Liver (tissue), 8 donors: ENCODE measurements at regions not wholly inside any gene's neighbourhood (a gene's known extent, or its start where the extent isn't known, plus 50 kb on each side); places are given as distances from the start of the nearest gene placed in this dataset.

Experiments used
- DNase-seq: peaks from one replicate; pipeline ENCODE4 v3.0.0-alpha.2; 2017; ENCODE audit warnings: low spot score
- H3K27ac ChIP-seq, 2 donors: one replicate each; pipeline ENCODE4 v1.7.0; 2013; ENCODE audit warnings: inconsistent platforms in 2 of 2, low read length in 2 of 2, control low read depth in 1 of 2, low read depth in 1 of 2, mild to moderate bottlenecking in 1 of 2
- H3K27me3 ChIP-seq, 4 donors: one replicate each; pipeline versions ENCODE4 v1.6.1 to v1.7.0; 2013; ENCODE audit warnings: low read length in 3 of 4, inconsistent platforms in 1 of 4, mild to moderate bottlenecking in 1 of 4, moderate library complexity in 1 of 4; ENCODE audit not compliant: control insufficient read depth in 4 of 4, insufficient read depth in 4 of 4
- H3K36me3 ChIP-seq, 4 donors: one replicate each; pipeline versions ENCODE4 v1.6.1 to v1.7.0; 2013; ENCODE audit warnings: low read length in 3 of 4, mild to moderate bottlenecking in 3 of 4, low read depth in 1 of 4, moderate library complexity in 1 of 4; ENCODE audit not compliant: control insufficient read depth in 4 of 4, insufficient read depth in 3 of 4
- H3K4me1 ChIP-seq, 4 donors: one replicate each; pipeline versions ENCODE4 v1.6.1 to v1.7.0; 2013; ENCODE audit warnings: low read length in 3 of 4, mild to moderate bottlenecking in 3 of 4, moderate library complexity in 1 of 4; ENCODE audit not compliant: control insufficient read depth in 4 of 4, insufficient read depth in 4 of 4
- H3K4me3 ChIP-seq, 3 donors: one replicate each; pipeline versions ENCODE4 v1.6.1 to v1.7.0; 2013; ENCODE audit warnings: low read length in 3 of 3, control low read depth in 1 of 3, low read depth in 1 of 3, mild to moderate bottlenecking in 1 of 3
- H3K9ac ChIP-seq, 2 donors: one replicate each; pipeline ENCODE4 v1.7.0; 2013; ENCODE audit warnings: low read length in 2 of 2, mild to moderate bottlenecking in 2 of 2, moderate library complexity in 2 of 2, control low read depth in 1 of 2, low read depth in 1 of 2
- H3K9me3 ChIP-seq, 4 donors: one replicate each; pipeline versions ENCODE4 v1.6.1 to v1.7.0; 2013; ENCODE audit warnings: low read length in 3 of 4; ENCODE audit not compliant: control insufficient read depth in 4 of 4
- ATF3 ChIP-seq: IDR thresholded peaks from 2 replicates; pipeline ENCODE4 v1.6.1; 2016; ENCODE audit warnings: antibody characterized with exemption
- CTCF ChIP-seq: fragments of 150-350 bp; IDR thresholded peaks from 2 replicates; pipeline ENCODE4 v1.5.1; 2017; ENCODE audit warnings: improper control_type of control experiment, low read depth, low read length; ENCODE audit not compliant: missing input control
- EGR1 ChIP-seq, 2 donors: IDR thresholded peaks; 2 replicates each; pipeline ENCODE4 v1.6.1; 2016 to 2018; ENCODE audit warnings: antibody characterized with exemption in 2 of 2, low read depth in 2 of 2
- FOXA1 ChIP-seq: IDR thresholded peaks from 2 replicates; pipeline ENCODE4 v1.6.1; 2016; ENCODE audit warnings: antibody characterized with exemption
- FOXA2 ChIP-seq: IDR thresholded peaks from 2 replicates; pipeline ENCODE4 v1.6.1; 2016; ENCODE audit warnings: antibody characterized with exemption
- GABPA ChIP-seq, 2 donors: IDR thresholded peaks in 1 of 2; conservative IDR thresholded peaks in 1 of 2; 2 replicates each; pipeline ENCODE4 v1.6.1; 2016; ENCODE audit warnings: antibody characterized with exemption in 2 of 2, mild to moderate bottlenecking in 1 of 2, moderate library complexity in 1 of 2
- HNF4A ChIP-seq, 2 donors: conservative IDR thresholded peaks; 2 replicates each; pipeline ENCODE4 v1.6.1; 2016; ENCODE audit warnings: antibody characterized with exemption in 2 of 2, mild to moderate bottlenecking in 2 of 2
- HNF4G ChIP-seq: IDR thresholded peaks from 2 replicates; pipeline ENCODE4 v1.6.1; 2016; ENCODE audit warnings: antibody characterized with exemption
- JUND ChIP-seq, 2 donors: IDR thresholded peaks; 2 replicates each; pipeline ENCODE4 v1.6.1; 2016; ENCODE audit warnings: antibody characterized with exemption in 2 of 2
- MAX ChIP-seq: IDR thresholded peaks from 2 replicates; pipeline ENCODE4 v1.6.1; 2016; ENCODE audit warnings: antibody characterized with exemption
- NR2F2 ChIP-seq: IDR thresholded peaks from 2 replicates; pipeline ENCODE4 v1.6.1; 2016; ENCODE audit warnings: antibody characterized with exemption
- RAD21 ChIP-seq, 2 donors: IDR thresholded peaks; 2 replicates each; pipeline ENCODE4 v1.6.1; 2016; ENCODE audit warnings: antibody characterized with exemption in 2 of 2, mild to moderate bottlenecking in 2 of 2
- REST ChIP-seq: IDR thresholded peaks from 2 replicates; pipeline ENCODE4 v1.6.1; 2016; ENCODE audit warnings: antibody characterized with exemption, mild to moderate bottlenecking
- RXRA ChIP-seq, 2 donors: IDR thresholded peaks; 2 replicates each; pipeline ENCODE4 v1.6.1; 2017 to 2018; ENCODE audit warnings: antibody characterized with exemption in 2 of 2, mild to moderate bottlenecking in 1 of 2
- SP1 ChIP-seq: IDR thresholded peaks from 2 replicates; pipeline ENCODE4 v1.6.1; 2018; ENCODE audit warnings: antibody characterized with exemption, mild to moderate bottlenecking
- TAF1 ChIP-seq: conservative IDR thresholded peaks from 2 replicates; pipeline ENCODE4 v1.6.1; 2016; ENCODE audit warnings: antibody characterized with exemption, mild to moderate bottlenecking
- YY1 ChIP-seq: IDR thresholded peaks from 2 replicates; pipeline ENCODE4 v1.6.1; 2016; ENCODE audit warnings: antibody characterized with exemption, mild to moderate bottlenecking
- WGBS: extraction: QIAGEN DNeasy Blood & Tissue Kit; methylation state at CpG from one replicate; pipeline ENCODE4 v1.1.7; 2013; 5-methylcytosine and 5-hydroxymethylcytosine counted together
- TF ChIP-seq, protein P1 (sequence below): IDR thresholded peaks from 2 replicates; pipeline ENCODE4 v1.6.1; 2016; ENCODE audit warnings: antibody characterized with exemption
- donor health status: healthy.
- donor health status: healthy.
- donor health status: healthy.
- donor health status: healthy.
- donor health status: healthy.

GRCh38 chr7:7125963-7126362, 56.4 kb upstream of the C1GALT1 start:
- 81% methylated on average over 2 of the region's 2 CpGs for WGBS
- DNase-seq, result no peak
- TF ChIP-seq TAF1 (no peak), MAX (no peak), RXRA (IDR thresholded peaks at IDR 0.05) (no peak)
- Histone ChIP-seq H3K36me3 (no peaks in the 10 kb centered on the region), H3K27me3 (peaks cover 0 to 5% (median 0%) of the 10 kb centered on the region in 4 donors), H3K4me1 (no peaks in the 10 kb centered on the region), H3K4me3 (no peak overlapping the region), H3K9ac (no peak overlapping the region), H3K9me3 (no peaks in the 10 kb centered on the region), H3K27ac (no peak overlapping the region)

DNA sequence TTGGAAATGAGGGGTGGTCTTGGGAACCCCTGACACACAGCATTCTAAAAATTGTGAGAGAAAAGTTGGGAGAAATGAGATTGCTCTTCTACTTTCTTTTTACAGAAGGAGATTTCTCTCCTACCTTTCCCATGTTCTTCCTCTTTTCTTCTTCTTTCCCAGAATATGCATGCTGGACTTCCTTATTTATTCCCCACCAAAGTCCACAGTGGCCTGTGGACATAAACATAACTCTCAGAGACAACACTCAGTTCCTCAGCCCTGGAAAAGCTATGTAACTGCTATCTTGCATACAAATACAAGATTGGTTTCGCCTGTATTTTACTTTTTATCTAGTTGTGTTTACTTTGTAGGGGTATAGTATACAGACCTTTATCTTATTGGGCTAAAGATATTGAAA, 54.6 kb upstream of the C1GALT1 start:
- DNase-seq, result no peak
- no peaks in the 10 kb centered on the region for H3K36me3 ChIP-seq
- H3K27me3 ChIP-seq, result peaks cover 0 to 2% (median 0%) of the 10 kb centered on the region in 4 donors
- TF ChIP-seq RXRA (IDR thresholded peaks at IDR 0.05), result no peak
- no peak for TF ChIP-seq NR2F2
- TF ChIP-seq, protein P1, sequence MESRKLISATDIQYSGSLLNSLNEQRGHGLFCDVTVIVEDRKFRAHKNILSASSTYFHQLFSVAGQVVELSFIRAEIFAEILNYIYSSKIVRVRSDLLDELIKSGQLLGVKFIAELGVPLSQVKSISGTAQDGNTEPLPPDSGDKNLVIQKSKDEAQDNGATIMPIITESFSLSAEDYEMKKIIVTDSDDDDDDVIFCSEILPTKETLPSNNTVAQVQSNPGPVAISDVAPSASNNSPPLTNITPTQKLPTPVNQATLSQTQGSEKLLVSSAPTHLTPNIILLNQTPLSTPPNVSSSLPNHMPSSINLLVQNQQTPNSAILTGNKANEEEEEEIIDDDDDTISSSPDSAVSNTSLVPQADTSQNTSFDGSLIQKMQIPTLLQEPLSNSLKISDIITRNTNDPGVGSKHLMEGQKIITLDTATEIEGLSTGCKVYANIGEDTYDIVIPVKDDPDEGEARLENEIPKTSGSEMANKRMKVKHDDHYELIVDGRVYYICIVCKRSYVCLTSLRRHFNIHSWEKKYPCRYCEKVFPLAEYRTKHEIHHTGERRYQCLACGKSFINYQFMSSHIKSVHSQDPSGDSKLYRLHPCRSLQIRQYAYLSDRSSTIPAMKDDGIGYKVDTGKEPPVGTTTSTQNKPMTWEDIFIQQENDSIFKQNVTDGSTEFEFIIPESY, result no peak
- no peak for TF ChIP-seq JUND (IDR thresholded peaks at IDR 0.05)
- TF ChIP-seq REST, result no peak
- TF ChIP-seq CTCF, result no peak
- no peak for TF ChIP-seq ATF3
- TF ChIP-seq GABPA (IDR thresholded peaks at IDR 0.05 in 1 of 2, conservative IDR thresholded peaks at IDR 0.05 in 1 of 2), result no peak
- no peak for TF ChIP-seq FOXA1
- TF ChIP-seq EGR1 (IDR thresholded peaks at IDR 0.05; ENCODE audit: low read depth in 2 of 2), result no peak
- no peak for TF ChIP-seq YY1
- no peak for TF ChIP-seq MAX
- no peak for TF ChIP-seq FOXA2
- no peak for TF ChIP-seq HNF4A (conservative IDR thresholded peaks at IDR 0.05)
- no peak for TF ChIP-seq SP1
- TF ChIP-seq RAD21 (IDR thresholded peaks at IDR 0.05), result no peak
- TF ChIP-seq TAF1, result no peak
- TF ChIP-seq HNF4G, result no peak
- no peak overlapping the region for H3K9ac ChIP-seq
- H3K9me3 ChIP-seq, result no peaks in the 10 kb centered on the region
- no peak overlapping the region for H3K4me3 ChIP-seq
- 95% methylated on average over 1 of the region's 1 CpG for WGBS
- no peaks in the 10 kb centered on the region for H3K4me1 ChIP-seq
- no peak overlapping the region for H3K27ac ChIP-seq
